Hepatocyte (in vitro differentiated cells): ENCODE measurements at regions not wholly inside any gene's neighbourhood (a gene's known extent, or its start where the extent isn't known, plus 50 kb on each side); places are given as distances from the start of the nearest gene placed in this dataset.

Experiments
- DNase-seq: peaks from one replicate; pipeline ENCODE4 v3.0.0-alpha.2; 2016; ENCODE audit warnings: low spot score
- H2AFZ ChIP-seq: fragments of 200-600 bp; sonication (generic); 2 replicates; pipeline ENCODE4 v1.6.0; 2016; ENCODE audit warnings: antibody characterized with exemption, mild to moderate bottlenecking
- H3K27ac ChIP-seq: fragments of 200-600 bp; sonication (generic); 2 replicates; pipeline ENCODE4 v1.5.1; 2016; ENCODE audit warnings: mild to moderate bottlenecking
- H3K27me3 ChIP-seq: fragments of 200-600 bp; sonication (generic); 2 replicates; pipeline ENCODE4 v1.6.1; 2016
- H3K36me3 ChIP-seq: fragments of 200-600 bp; sonication (generic); replicated peaks from 2 replicates; pipeline ENCODE4 v1.5.1; 2016; ENCODE audit warnings: low read depth; ENCODE audit not compliant: insufficient read depth
- H3K4me1 ChIP-seq: fragments of 200-600 bp; sonication (generic); 2 replicates; pipeline ENCODE4 v1.5.1; 2016; ENCODE audit warnings: mild to moderate bottlenecking, moderate library complexity; ENCODE audit not compliant: insufficient read depth
- H3K4me2 ChIP-seq: fragments of 200-600 bp; sonication (generic); 2 replicates; pipeline ENCODE4 v1.6.0; 2016
- H3K4me3 ChIP-seq: fragments of 200-600 bp; sonication (generic); 2 replicates; pipeline ENCODE4 v1.5.1; 2016; ENCODE audit warnings: mild to moderate bottlenecking
- H3K79me2 ChIP-seq: fragments of 200-600 bp; sonication (generic); 2 replicates; pipeline ENCODE4 v1.6.0; 2017; ENCODE audit warnings: mild to moderate bottlenecking
- H3K9me2 ChIP-seq: fragments of 200-600 bp; sonication (generic); replicated peaks from 2 replicates; pipeline ENCODE4 v1.6.0; 2017; ENCODE audit warnings: mild to moderate bottlenecking; ENCODE audit not compliant: insufficient read depth
- H3K9me3 ChIP-seq: fragments of 200-600 bp; sonication (generic); 2 replicates; pipeline ENCODE4 v1.5.1; 2016; ENCODE audit warnings: low read depth, mild to moderate bottlenecking
- H4K20me1 ChIP-seq: fragments of 200-600 bp; sonication (generic); 2 replicates; pipeline ENCODE4 v1.6.0; 2016; ENCODE audit warnings: mild to moderate bottlenecking; ENCODE audit not compliant: insufficient read depth, poor library complexity, severe bottlenecking
- CTCF ChIP-seq: fragments of 200-600 bp; sonication (generic); IDR thresholded peaks from 2 replicates; pipeline ENCODE4 v1.5.1; 2016; ENCODE audit warnings: antibody characterized with exemption, mild to moderate bottlenecking; ENCODE audit not compliant: poor library complexity
- EZH2 ChIP-seq: fragments of 200-600 bp; sonication (generic); IDR thresholded peaks from 2 replicates; pipeline ENCODE4 v1.6.1; 2016; ENCODE audit warnings: antibody characterized with exemption, mild to moderate bottlenecking, borderline replicate concordance
- EZH2phosphoT487 ChIP-seq: fragments of 200-600 bp; sonication (generic); IDR thresholded peaks from one replicate; pipeline ENCODE4 v1.6.1; 2018; ENCODE audit warnings: antibody characterized with exemption, mild to moderate bottlenecking, low read depth, moderate library complexity; ENCODE audit not compliant: unreplicated experiment, severe bottlenecking
- WGBS: methylation state at CpG from one replicate; pipeline ENCODE4 v1.1.6; 2016; ENCODE audit warnings: low lambda C conversion rate; ENCODE audit errors: missing lambda C conversion rate; 5-methylcytosine and 5-hydroxymethylcytosine counted together

- H3K27ac ChIP-seq: no peak overlapping the region
- DNase-seq: no peak
- H3K36me3 ChIP-seq: no peaks in the 10 kb centered on the region
- no peak overlapping the region for H3K4me3 ChIP-seq
- WGBS: 84% methylated on average over 1 of the region's 1 CpG
- H2AFZ ChIP-seq: no peak overlapping the region
- no peaks in the 10 kb centered on the region for H4K20me1 ChIP-seq
- no peaks in the 10 kb centered on the region for H3K4me1 ChIP-seq
- H3K4me2 ChIP-seq: no peak overlapping the region
- no peak for TF ChIP-seq EZH2phosphoT487
- TF ChIP-seq CTCF: no peak
- no peak for TF ChIP-seq EZH2
- H3K79me2 ChIP-seq: no peaks in the 10 kb centered on the region
- H3K27me3 ChIP-seq: no peaks in the 10 kb centered on the region
- no peaks in the 10 kb centered on the region for H3K9me2 ChIP-seq
- no peaks in the 10 kb centered on the region for H3K9me3 ChIP-seq
Measured at GRCh38 chr2:126826491-126826890, 72.2 kb upstream of the TEX51 start.

- no peak overlapping the region for H2AFZ ChIP-seq
- WGBS: 76% methylated on average over 8 of the region's 8 CpGs
- H3K4me2 ChIP-seq: no peak overlapping the region
- H3K27ac ChIP-seq: no peak overlapping the region
- no peak for DNase-seq
- H3K79me2 ChIP-seq: no peaks in the 10 kb centered on the region
- H3K9me3 ChIP-seq: no peaks in the 10 kb centered on the region
- no peaks in the 10 kb centered on the region for H3K9me2 ChIP-seq
- no peaks in the 10 kb centered on the region for H3K4me1 ChIP-seq
- no peaks in the 10 kb centered on the region for H3K27me3 ChIP-seq
- H3K4me3 ChIP-seq: no peak overlapping the region
- no peaks in the 10 kb centered on the region for H3K36me3 ChIP-seq
- no peak for TF ChIP-seq EZH2phosphoT487
- no peak for TF ChIP-seq EZH2
- TF ChIP-seq CTCF: no peak
- no peaks in the 10 kb centered on the region for H4K20me1 ChIP-seq
Measured at GRCh38 chr2:126827371-126827770, 71.3 kb upstream of the TEX51 start.

GRCh38 chr2:126828051-126828450, 70.6 kb upstream of the TEX51 start:
- TF ChIP-seq EZH2 (no peak), CTCF (no peak), EZH2phosphoT487 (no peak)
- 83% methylated on average over 4 of the region's 4 CpGs for WGBS

GRCh38 chr2:126828491-126828890, 70.2 kb upstream of the TEX51 start:
- TF ChIP-seq EZH2phosphoT487 (no peak), EZH2 (no peak), CTCF (no peak)
- WGBS: 95% methylated on average over 4 of the region's 4 CpGs
- no peak for DNase-seq

More at GRCh38 chr2:126828051-126828450, 70.6 kb upstream of the TEX51 start:
- no peaks in the 10 kb centered on the region for H4K20me1 ChIP-seq
- no peak for DNase-seq
- H3K9me2 ChIP-seq: no peaks in the 10 kb centered on the region
- H2AFZ ChIP-seq: no peak overlapping the region
- H3K9me3 ChIP-seq: no peaks in the 10 kb centered on the region
- H3K79me2 ChIP-seq: no peaks in the 10 kb centered on the region
- H3K27ac ChIP-seq: no peak overlapping the region
- no peaks in the 10 kb centered on the region for H3K36me3 ChIP-seq
- no peaks in the 10 kb centered on the region for H3K4me1 ChIP-seq
- no peak overlapping the region for H3K4me3 ChIP-seq
- H3K27me3 ChIP-seq: no peaks in the 10 kb centered on the region
- H3K4me2 ChIP-seq: no peak overlapping the region

More at GRCh38 chr2:126828491-126828890, 70.2 kb upstream of the TEX51 start:
- H3K4me2 ChIP-seq: no peak overlapping the region
- H3K79me2 ChIP-seq: no peaks in the 10 kb centered on the region
- no peaks in the 10 kb centered on the region for H3K36me3 ChIP-seq
- H3K27me3 ChIP-seq: no peaks in the 10 kb centered on the region
- H3K4me3 ChIP-seq: no peak overlapping the region
- no peaks in the 10 kb centered on the region for H3K9me2 ChIP-seq
- no peak overlapping the region for H2AFZ ChIP-seq
- no peaks in the 10 kb centered on the region for H4K20me1 ChIP-seq
- H3K9me3 ChIP-seq: no peaks in the 10 kb centered on the region
- H3K27ac ChIP-seq: no peak overlapping the region
- H3K4me1 ChIP-seq: no peaks in the 10 kb centered on the region
